Sigmoid colon (tissue), 3 donors: ENCODE measurements at regions not wholly inside any gene's neighbourhood (a gene's known extent, or its start where the extent isn't known, plus 50 kb on each side); places are given as distances from the start of the nearest gene placed in this dataset.

Experiments used
- CTCF ChIP-seq, 4 experiments: fragments of 450-650 bp in 3 of 4; fragments of 200-600 bp in 1 of 4; IDR thresholded peaks; one replicate each; pipeline ENCODE4 v1.5.1; 2016 to 2019; ENCODE audit warnings: antibody characterized with exemption in 4 of 4, mild to moderate bottlenecking in 3 of 4, moderate library complexity in 2 of 4
- POLR2A ChIP-seq, 2 donors: fragments of 450-650 bp; IDR thresholded peaks; one replicate each; pipeline ENCODE4 v1.6.1; 2016; ENCODE audit warnings: antibody characterized with exemption in 2 of 2, mild to moderate bottlenecking in 2 of 2, moderate library complexity in 2 of 2

- TF ChIP-seq POLR2A (IDR thresholded peaks at IDR 0.05) (no peak), CTCF (IDR thresholded peaks at IDR 0.05) (no peak)
Measured at GRCh38 chr7:4450483-4450882, 231.6 kb upstream of the FOXK1 start.
